ENCODE measurements at regions not wholly inside any gene's neighbourhood (a gene's known extent, or its start where the extent isn't known, plus 50 kb on each side); places are given as distances from the start of the nearest gene placed in this dataset.

DNA sequence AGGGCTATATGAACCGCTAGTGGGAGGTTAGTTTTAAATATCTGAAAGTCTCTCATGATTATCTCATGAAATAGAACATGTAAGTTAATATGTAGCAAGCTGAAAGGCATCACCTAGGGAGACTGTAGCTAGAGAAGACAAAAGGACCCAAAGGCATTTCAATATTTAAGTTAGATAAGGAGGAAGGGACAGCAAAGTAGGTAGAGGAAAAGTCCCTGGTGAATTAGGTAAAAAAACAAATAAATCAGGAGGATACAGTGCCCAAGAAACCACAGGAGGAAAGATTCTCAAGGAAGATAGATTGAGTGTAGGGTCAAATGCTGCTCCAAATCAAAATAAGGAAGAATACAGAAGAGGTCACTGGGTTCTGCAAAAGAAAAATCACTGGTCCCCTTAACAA, 175.5 kb downstream of the GASK1B start:
- Histone ChIP-seq H3K36me3 (ENCODE audit: control insufficient read depth, insufficient read depth, low read length) (no peaks in the 10 kb centered on the region), H3K27me3 (ENCODE audit: control insufficient read depth, insufficient read depth, low read length) (no peaks in the 10 kb centered on the region), H3K27ac (ENCODE audit: low read length) (peak overlapping the region; percentile 1), H3K4me3 (ENCODE audit: low read length) (no peak overlapping the region), H3K4me1 (ENCODE audit: control insufficient read depth, insufficient read depth, low read length) (peaks cover 21% of the 10 kb centered on the region), H3K9me3 (ENCODE audit: control insufficient read depth, low read depth, low read length) (no peaks in the 10 kb centered on the region)
- WGBS (ENCODE audit: insufficient coverage, low lambda C conversion rate) = no CpG with 5 or more reads among the region's 1 CpG
- no peak for DNase-seq

DNA sequence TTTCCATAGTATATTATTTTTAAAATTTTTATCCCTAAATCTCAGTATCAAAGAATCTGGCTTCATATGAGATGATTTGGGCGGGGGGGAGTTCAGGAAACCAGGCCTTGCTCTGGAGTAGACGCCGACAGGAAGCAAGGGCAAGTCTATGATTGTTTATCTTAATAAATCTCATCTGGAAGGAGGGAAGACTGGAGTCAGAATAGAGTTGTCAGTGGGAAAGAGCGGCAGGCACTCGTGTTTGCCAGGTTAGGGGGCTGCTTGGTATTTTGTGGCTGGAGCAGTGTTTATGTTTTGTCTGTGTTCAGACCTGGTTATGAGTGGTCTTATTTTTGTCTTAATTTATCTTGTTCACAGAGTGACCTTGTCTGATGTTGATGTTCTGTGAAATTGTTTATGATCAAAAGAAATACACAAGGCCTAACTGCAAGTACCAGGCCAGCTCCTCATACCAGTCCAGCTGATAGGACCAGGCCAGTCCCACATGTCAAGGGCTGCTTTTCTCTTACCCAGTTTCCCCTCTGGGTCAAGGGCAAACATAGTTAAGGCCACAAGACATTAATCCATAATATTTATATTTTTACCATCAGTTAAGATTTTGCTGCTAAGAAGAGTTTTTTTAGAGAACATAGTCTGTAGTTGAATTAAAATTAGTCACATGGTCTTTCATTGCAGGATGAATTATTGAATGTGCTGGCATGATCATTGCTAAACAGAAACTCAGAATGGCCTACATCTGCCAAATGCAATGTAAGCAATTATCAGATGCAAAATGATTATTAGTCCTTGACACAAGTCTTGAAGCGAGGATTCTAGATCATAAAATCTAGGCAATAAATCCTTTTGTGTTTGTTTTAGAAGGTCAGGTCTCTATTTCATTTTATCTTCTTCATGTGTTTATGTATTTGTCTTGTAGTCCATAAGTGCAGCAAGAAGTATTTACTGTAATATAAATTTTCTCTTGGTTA, 176.5 kb downstream of the GASK1B start:
- Histone ChIP-seq H3K4me1 (ENCODE audit: control insufficient read depth, insufficient read depth, low read length) (peaks cover 22% of the 10 kb centered on the region), H3K36me3 (ENCODE audit: control insufficient read depth, insufficient read depth, low read length) (no peaks in the 10 kb centered on the region), H3K27me3 (ENCODE audit: control insufficient read depth, insufficient read depth, low read length) (no peaks in the 10 kb centered on the region), H3K27ac (ENCODE audit: low read length) (peak overlapping the region; percentile 51), H3K4me3 (ENCODE audit: low read length) (no peak overlapping the region), H3K9me3 (ENCODE audit: control insufficient read depth, low read depth, low read length) (no peaks in the 10 kb centered on the region)
- no CpG with 5 or more reads among the region's 6 CpGs for WGBS (ENCODE audit: insufficient coverage, low lambda C conversion rate)
- peak in 1 of 2 donors; percentile 39 for DNase-seq

GRCh38 chr4:157994863-157995262, 178.0 kb downstream of the GASK1B start:
- H3K4me3 ChIP-seq (ENCODE audit: low read length) = no peak overlapping the region
- WGBS (ENCODE audit: insufficient coverage, low lambda C conversion rate) = no CpG with 5 or more reads among the region's 6 CpGs
- H3K27me3 ChIP-seq (ENCODE audit: control insufficient read depth, insufficient read depth, low read length) = no peaks in the 10 kb centered on the region
- peak; percentile 18 to 64 for DNase-seq
- no peak overlapping the region for H3K27ac ChIP-seq (ENCODE audit: low read length)
- H3K4me1 ChIP-seq (ENCODE audit: control insufficient read depth, insufficient read depth, low read length) = peaks cover 22% of the 10 kb centered on the region
- H3K9me3 ChIP-seq (ENCODE audit: control insufficient read depth, low read depth, low read length) = no peaks in the 10 kb centered on the region
- no peaks in the 10 kb centered on the region for H3K36me3 ChIP-seq (ENCODE audit: control insufficient read depth, insufficient read depth, low read length)

DNA sequence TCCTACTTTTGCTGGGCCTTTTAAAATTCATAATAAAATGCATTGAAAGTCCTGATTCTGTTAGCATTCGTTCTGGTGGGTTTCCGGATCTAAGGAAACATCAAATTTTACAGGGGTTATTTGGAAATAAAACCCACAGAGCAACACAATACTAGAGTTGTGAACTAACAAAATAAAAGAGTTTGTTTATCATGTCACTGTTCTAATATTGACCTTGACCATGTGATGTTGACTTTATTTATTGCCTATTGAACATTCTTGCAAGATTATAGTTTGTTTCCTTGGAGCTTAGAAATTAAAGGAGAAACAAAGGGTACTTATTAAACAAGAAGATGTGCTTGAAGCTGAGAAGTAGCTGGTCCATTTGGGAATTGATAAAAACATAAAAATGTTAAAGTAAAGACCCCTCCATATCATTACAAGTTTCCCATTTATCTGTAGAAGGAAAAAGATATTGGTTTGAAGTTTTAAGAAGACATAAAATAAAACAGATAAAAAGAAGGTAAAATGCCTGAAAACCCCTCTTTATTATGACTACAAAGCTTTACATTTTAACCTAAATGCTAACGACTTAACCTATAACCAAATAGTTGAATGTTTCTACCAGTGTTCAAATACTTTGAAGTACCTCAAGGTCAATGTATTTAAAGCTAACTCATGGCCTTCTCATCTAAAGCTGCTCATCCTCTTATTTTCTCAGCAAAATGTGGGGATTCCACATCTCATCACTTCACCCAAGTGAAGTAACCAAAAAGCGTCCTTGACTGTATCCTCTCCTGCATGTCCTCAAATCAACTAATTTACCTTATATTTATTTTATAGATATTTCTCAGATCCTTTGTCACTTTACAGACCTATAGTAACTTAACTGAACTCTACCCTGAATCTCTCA, 179.6 kb downstream of the GASK1B start:
- H3K27me3 ChIP-seq (ENCODE audit: control insufficient read depth, insufficient read depth, low read length) = no peaks in the 10 kb centered on the region
- peak overlapping the region; percentile 13 for H3K27ac ChIP-seq (ENCODE audit: low read length)
- no peaks in the 10 kb centered on the region for H3K36me3 ChIP-seq (ENCODE audit: control insufficient read depth, insufficient read depth, low read length)
- H3K4me3 ChIP-seq (ENCODE audit: low read length) = no peak overlapping the region
- H3K4me1 ChIP-seq (ENCODE audit: control insufficient read depth, insufficient read depth, low read length) = peaks cover 22% of the 10 kb centered on the region
- no peaks in the 10 kb centered on the region for H3K9me3 ChIP-seq (ENCODE audit: control insufficient read depth, low read depth, low read length)
- WGBS (ENCODE audit: insufficient coverage, low lambda C conversion rate) = no CpG with 5 or more reads among the region's 4 CpGs
- peak in 1 of 2 donors; percentile 43 for DNase-seq

DNA sequence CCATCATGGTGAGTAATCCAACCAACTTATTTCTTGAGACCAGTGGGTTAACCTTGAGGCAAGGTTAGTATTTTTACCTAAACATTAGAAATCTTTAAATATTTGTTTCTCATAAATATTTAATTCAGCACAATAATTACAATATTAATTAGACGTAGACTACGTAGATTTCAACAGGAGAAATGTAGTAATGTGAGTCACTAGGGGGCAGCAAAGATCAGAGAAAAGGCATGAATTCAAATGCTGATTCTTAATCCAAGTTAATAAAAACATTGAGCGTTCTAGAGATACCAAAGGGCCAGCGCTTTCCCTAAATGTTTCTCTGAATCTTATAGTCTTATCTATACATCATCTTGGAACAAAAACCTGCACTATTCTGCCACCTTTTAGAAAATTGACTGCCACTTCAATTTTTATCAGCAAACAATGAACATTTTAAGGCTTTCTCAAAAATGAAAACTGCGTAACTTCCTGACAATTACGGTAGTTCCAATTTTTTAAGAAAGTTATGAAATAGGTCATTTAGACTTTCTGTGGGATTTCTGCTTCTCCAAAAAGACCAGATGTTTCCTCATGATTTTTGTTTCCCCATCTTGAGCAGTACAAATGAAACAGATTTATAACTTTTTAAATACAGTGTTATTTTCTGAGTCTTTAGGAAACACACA, 180.7 kb downstream of the GASK1B start:
- DNase-seq = peak; percentile 48 to 68
- H3K27me3 ChIP-seq (ENCODE audit: control insufficient read depth, insufficient read depth, low read length) = no peaks in the 10 kb centered on the region
- H3K9me3 ChIP-seq (ENCODE audit: control insufficient read depth, low read depth, low read length) = no peaks in the 10 kb centered on the region
- peaks cover 18% of the 10 kb centered on the region for H3K4me1 ChIP-seq (ENCODE audit: control insufficient read depth, insufficient read depth, low read length)
- H3K27ac ChIP-seq (ENCODE audit: low read length) = peak overlapping the region; percentile 9
- H3K4me3 ChIP-seq (ENCODE audit: low read length) = peak overlapping the region; percentile 40
- H3K36me3 ChIP-seq (ENCODE audit: control insufficient read depth, insufficient read depth, low read length) = no peaks in the 10 kb centered on the region
- 17% methylated on average over 4 of the region's 6 CpGs for WGBS (ENCODE audit: insufficient coverage, low lambda C conversion rate)

DNA sequence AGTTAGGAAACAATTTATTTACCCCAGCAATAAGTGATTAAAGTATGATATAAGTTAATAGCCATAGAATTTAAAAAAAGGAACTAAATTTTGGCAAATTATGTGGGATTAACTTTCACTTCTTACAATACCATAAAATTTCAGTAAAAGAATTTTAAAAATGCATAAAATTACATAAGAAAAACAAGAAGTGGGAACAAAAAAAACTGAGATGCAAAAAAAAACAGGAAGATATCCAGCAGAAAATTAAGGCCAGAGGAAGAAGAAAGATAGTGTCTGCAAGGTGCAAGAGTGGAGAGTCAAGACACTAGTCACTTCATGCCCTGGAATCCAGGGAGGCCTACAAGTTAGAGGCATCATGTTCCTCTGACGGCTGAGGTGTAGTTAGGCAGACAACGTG, 184.2 kb downstream of the GASK1B start:
- no peaks in the 10 kb centered on the region for H3K9me3 ChIP-seq (ENCODE audit: control insufficient read depth, low read depth, low read length)
- no peak overlapping the region for H3K27ac ChIP-seq (ENCODE audit: low read length)
- no peaks in the 10 kb centered on the region for H3K27me3 ChIP-seq (ENCODE audit: control insufficient read depth, insufficient read depth, low read length)
- H3K36me3 ChIP-seq (ENCODE audit: control insufficient read depth, insufficient read depth, low read length) = no peaks in the 10 kb centered on the region
- DNase-seq = no peak
- no CpG with 5 or more reads among the region's 2 CpGs for WGBS (ENCODE audit: insufficient coverage, low lambda C conversion rate)
- no peak overlapping the region for H3K4me3 ChIP-seq (ENCODE audit: low read length)
- H3K4me1 ChIP-seq (ENCODE audit: control insufficient read depth, insufficient read depth, low read length) = peaks cover 4% of the 10 kb centered on the region

- Histone ChIP-seq H3K9me3 (ENCODE audit: control insufficient read depth, low read depth, low read length) (no peaks in the 10 kb centered on the region), H3K4me3 (ENCODE audit: low read length) (no peak overlapping the region), H3K4me1 (ENCODE audit: control insufficient read depth, insufficient read depth, low read length) (no peaks in the 10 kb centered on the region), H3K27ac (ENCODE audit: low read length) (no peak overlapping the region), H3K36me3 (ENCODE audit: control insufficient read depth, insufficient read depth, low read length) (no peaks in the 10 kb centered on the region), H3K27me3 (ENCODE audit: control insufficient read depth, insufficient read depth, low read length) (no peaks in the 10 kb centered on the region)
- WGBS (ENCODE audit: insufficient coverage, low lambda C conversion rate) = 93% methylated on average over 3 of the region's 4 CpGs
- no peak for DNase-seq
These were observed 188.4 kb downstream of the GASK1B start for GRCh38 chr4:157984285-157984911.

- Histone ChIP-seq H3K36me3 (ENCODE audit: control insufficient read depth, insufficient read depth, low read length) (no peaks in the 10 kb centered on the region), H3K27ac (ENCODE audit: low read length) (no peak overlapping the region), H3K4me3 (ENCODE audit: low read length) (no peak overlapping the region), H3K9me3 (ENCODE audit: control insufficient read depth, low read depth, low read length) (no peaks in the 10 kb centered on the region), H3K27me3 (ENCODE audit: control insufficient read depth, insufficient read depth, low read length) (no peaks in the 10 kb centered on the region), H3K4me1 (ENCODE audit: control insufficient read depth, insufficient read depth, low read length) (no peaks in the 10 kb centered on the region)
- DNase-seq = no peak
- WGBS (ENCODE audit: insufficient coverage, low lambda C conversion rate) = 90% methylated on average over 3 of the region's 6 CpGs
These were observed 189.5 kb downstream of the GASK1B start for GRCh38 chr4:157983300-157983699.

GRCh38 chr4:157980158-157980557, 192.7 kb downstream of the GASK1B start:
- Histone ChIP-seq H3K36me3 (ENCODE audit: control insufficient read depth, insufficient read depth, low read length) (no peaks in the 10 kb centered on the region), H3K4me1 (ENCODE audit: control insufficient read depth, insufficient read depth, low read length) (no peaks in the 10 kb centered on the region), H3K27me3 (ENCODE audit: control insufficient read depth, insufficient read depth, low read length) (no peaks in the 10 kb centered on the region), H3K9me3 (ENCODE audit: control insufficient read depth, low read depth, low read length) (no peaks in the 10 kb centered on the region), H3K4me3 (ENCODE audit: low read length) (no peak overlapping the region), H3K27ac (ENCODE audit: low read length) (no peak overlapping the region)
- no peak for DNase-seq

All from large intestine (tissue), 3 donors.